OCI-LY7 (cell line): ENCODE measurements at regions not wholly inside any gene's neighbourhood (a gene's known extent, or its start where the extent isn't known, plus 50 kb on each side); places are given as distances from the start of the nearest gene placed in this dataset.
"Not testable (repeated sequence)": the region's sequence is repeated elsewhere in the genome, so short reads cannot be mapped to it uniquely, and the experiment has no call there.

ENCODE experiments used
- BruUV-seq: library from RNA; stranded (reverse); fragments of 400-500 nt; replicated peaks from 2 replicates; lab custom pipeline; 2021; lab: Mats Ljungman, UMichigan
- CTCF ChIA-PET: fragments of 300-600 bp; sonication (Branson Sonifier 250); formaldehyde crosslinking; loops from one replicate; lab custom pipeline; 2022; ENCODE audit warnings: antibody characterized with exemption; ENCODE audit not compliant: unreplicated experiment; lab: Charles Lee
- POLR2A ChIA-PET: fragments of 300-600 bp; sonication (Branson Sonifier 250); formaldehyde crosslinking; loops from one replicate; lab custom pipeline; 2022; ENCODE audit warnings: antibody characterized with exemption; lab: Charles Lee
- DNase-seq: peaks from one replicate; pipeline ENCODE4 v3.0.0-alpha.2; 2015; ENCODE audit warnings: low spot score
- H2AFZ ChIP-seq: fragments of 200-600 bp; sonication (generic), shearing (Covaris generic); 2 replicates; pipeline ENCODE4 v1.6.1; 2014; ENCODE audit warnings: mild to moderate bottlenecking, antibody characterized with exemption, low read length, moderate library complexity
- H3K27ac ChIP-seq: fragments of 200-600 bp; sonication (generic); 2 replicates; pipeline ENCODE4 v1.5.1; 2014; ENCODE audit warnings: mixed run types, low read depth, mild to moderate bottlenecking, moderate library complexity, low read length, inconsistent platforms; ENCODE audit not compliant: poor library complexity, severe bottlenecking
- H3K36me3 ChIP-seq: fragments of 200-600 bp; sonication (generic); 2 replicates; pipeline ENCODE4 v1.6.1; 2014; ENCODE audit warnings: mild to moderate bottlenecking, antibody characterized with exemption, low read length, moderate library complexity, mixed read lengths; ENCODE audit not compliant: insufficient read depth
- H3K4me1 ChIP-seq: fragments of 200-600 bp; sonication (generic); 2 replicates; pipeline ENCODE4 v1.5.1; 2014; ENCODE audit warnings: mild to moderate bottlenecking, low read length; ENCODE audit not compliant: insufficient read depth, poor library complexity, severe bottlenecking
- H3K4me2 ChIP-seq: fragments of 200-600 bp; sonication (generic); 2 replicates; pipeline ENCODE4 v1.6.1; 2014; ENCODE audit warnings: mild to moderate bottlenecking, low read length
- H3K4me3 ChIP-seq: fragments of 200-600 bp; sonication (generic); 2 replicates; pipeline ENCODE4 v1.5.1; 2014; ENCODE audit warnings: mild to moderate bottlenecking, low read depth, low read length; ENCODE audit not compliant: poor library complexity, severe bottlenecking
- H3K79me2 ChIP-seq: fragments of 200-600 bp; sonication (generic); 2 replicates; pipeline ENCODE4 v1.6.1; 2016; ENCODE audit warnings: low read depth, mild to moderate bottlenecking, low read length, moderate library complexity, mixed read lengths; ENCODE audit not compliant: insufficient read depth
- H3K9me2 ChIP-seq: fragments of 200-600 bp; sonication (generic); 2 replicates; pipeline ENCODE4 v1.6.1; 2016; ENCODE audit warnings: mild to moderate bottlenecking, low read length, mixed read lengths; ENCODE audit not compliant: insufficient read depth
- H3K9me3 ChIP-seq: fragments of 200-600 bp; sonication (generic); 2 replicates; pipeline ENCODE4 v1.6.1; 2014; ENCODE audit warnings: mild to moderate bottlenecking, mixed run types, low read length, mixed read lengths
- H4K20me1 ChIP-seq: fragments of 200-600 bp; sonication (generic); 2 replicates; pipeline ENCODE4 v1.6.1; 2014; ENCODE audit warnings: mild to moderate bottlenecking, antibody characterized with exemption, low read length, moderate library complexity, mixed read lengths; ENCODE audit not compliant: insufficient read depth
- CTCF ChIP-seq: fragments of 200-600 bp; sonication (generic); conservative IDR thresholded peaks from 2 replicates; pipeline ENCODE4 v1.5.1; 2014; ENCODE audit warnings: mild to moderate bottlenecking, antibody characterized with exemption, low read length, moderate library complexity, mixed read lengths
- EZH2phosphoT487 ChIP-seq: fragments of 200-600 bp; sonication (generic); IDR thresholded peaks from 2 replicates; pipeline ENCODE4 v1.6.1; 2018; ENCODE audit warnings: low read depth, borderline replicate concordance, mild to moderate bottlenecking, mixed run types, antibody characterized with exemption, low read length, moderate library complexity, mixed read lengths
- intact Hi-C: fragments of 100-400 bp; cut with micrococcal nuclease; formaldehyde crosslinking; loops from one replicate; pipeline ENCODE4 v1.10.0; 2022; ENCODE audit not compliant: unreplicated experiment

DNA sequence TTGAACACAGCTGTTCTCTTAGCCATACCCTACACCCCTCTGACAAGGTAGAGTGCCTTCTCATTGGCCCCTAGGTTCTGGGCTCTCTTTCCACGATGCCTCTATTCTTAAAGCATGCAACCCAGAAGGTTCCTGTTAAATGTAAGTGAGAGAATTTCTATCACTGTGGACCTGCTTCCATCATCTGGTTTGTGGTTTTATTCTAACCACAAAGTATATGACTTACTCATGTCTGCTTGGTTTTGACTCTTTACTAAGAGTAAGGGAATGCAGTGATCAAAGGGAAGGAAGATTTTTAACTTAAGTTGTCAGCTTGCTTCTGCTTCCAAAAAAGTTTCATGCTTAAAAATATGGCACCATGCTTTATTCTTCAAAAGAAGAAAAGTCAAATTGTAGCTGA lies 80.2 kb downstream of the ANKEF1 start:
- Histone ChIP-seq H3K36me3 (no peaks in the 10 kb centered on the region), H3K9me3 (no peaks in the 10 kb centered on the region), H4K20me1 (no peaks in the 10 kb centered on the region), H3K9me2 (no peaks in the 10 kb centered on the region), H3K79me2 (no peaks in the 10 kb centered on the region), H2AFZ (no peak overlapping the region), H3K4me3 (no peak overlapping the region), H3K27ac (no peak overlapping the region), H3K4me1 (no peaks in the 10 kb centered on the region), H3K4me2 (no peak overlapping the region)
- intact Hi-C loops = no loop called here
- no TSS peak for BruUV-seq
- ChIA-PET CTCF (no interaction called here), POLR2A (interaction anchor here (0.6 to 0.9 kb wide), 2 partner anchors 12 to 1432 kb away, joined by 4 to 7 read pairs; no protein-coding TSS in a partner anchor)
- TF ChIP-seq CTCF (no peak), EZH2phosphoT487 (no peak)
- DNase-seq = no peak

DNA sequence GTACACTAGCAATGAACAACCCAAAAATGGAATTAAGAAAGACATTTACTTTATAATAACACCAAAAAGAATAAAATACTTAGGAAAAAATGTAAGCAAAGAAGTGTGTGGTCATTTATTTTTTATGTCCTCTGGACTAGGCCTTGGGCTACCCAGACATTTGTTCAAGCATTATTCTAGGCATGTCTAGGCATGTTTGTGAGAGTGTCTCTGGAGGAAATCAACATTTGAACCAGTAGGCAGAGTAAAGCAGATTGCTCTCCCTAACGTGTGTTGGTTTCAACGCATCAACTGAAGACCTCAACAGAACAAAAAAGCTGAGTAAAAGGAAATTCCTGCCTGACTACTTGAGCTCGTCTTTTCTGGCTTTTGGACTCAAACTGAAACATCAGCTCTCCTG lies 84.5 kb downstream of the ANKEF1 start:
- Histone ChIP-seq H3K9me3 (no peaks in the 10 kb centered on the region), H3K79me2 (no peaks in the 10 kb centered on the region), H3K4me3 (no peak overlapping the region), H3K4me1 (no peaks in the 10 kb centered on the region), H3K27ac (no peak overlapping the region), H2AFZ (no peak overlapping the region), H3K4me2 (no peak overlapping the region), H4K20me1 (no peaks in the 10 kb centered on the region), H3K9me2 (no peaks in the 10 kb centered on the region), H3K36me3 (no peaks in the 10 kb centered on the region)
- intact Hi-C loops = no loop called here
- POLR2A ChIA-PET = no interaction called here
- CTCF ChIA-PET = no interaction called here
- TF ChIP-seq CTCF = no peak
- TF ChIP-seq EZH2phosphoT487 = no peak
- BruUV-seq = no TSS peak
- DNase-seq = no peak

- H3K4me1 ChIP-seq, H3K9me3 ChIP-seq, H3K36me3 ChIP-seq, H3K27ac ChIP-seq, H3K79me2 ChIP-seq, H2AFZ ChIP-seq, BruUV-seq, H3K4me3 ChIP-seq, POLR2A ChIA-PET, intact Hi-C loops, H3K9me2 ChIP-seq, DNase-seq, H3K4me2 ChIP-seq, CTCF ChIA-PET, H4K20me1 ChIP-seq: not testable (repeated sequence)
Measured at GRCh38 chr20:10124883-10125282, 90.1 kb downstream of the ANKEF1 start.
